Left lung (tissue), 4 donors: ENCODE measurements at regions not wholly inside any gene's neighbourhood (a gene's known extent, or its start where the extent isn't known, plus 50 kb on each side); places are given as distances from the start of the nearest gene placed in this dataset.
"Not testable (repeated sequence)": the region's sequence is repeated elsewhere in the genome, so short reads cannot be mapped to it uniquely, and the experiment has no call there.

Experiments used
- ATAC-seq: fragments of 200-7000 bp; cut with Tn5 transposase; one replicate; pipeline ENCODE4 v1.9.1; 2020; ENCODE audit warnings: moderate library complexity
- DNase-seq, 4 donors: peaks; one replicate each; pipeline ENCODE4 v3.0.0-alpha.2; 2013 to 2020
- H3K27ac ChIP-seq, 2 donors: fragments of 200-600 bp; sonication (generic) in 1 of 2; one replicate each; pipeline versions ENCODE4 v1.5.0 to v1.8.0; 2020 to 2021
- H3K27me3 ChIP-seq, 2 donors: fragments of 200-600 bp; sonication (generic) in 1 of 2; one replicate each; pipeline versions ENCODE4 v1.5.0 to v1.8.0; 2020 to 2021
- H3K36me3 ChIP-seq, 2 donors: fragments of 200-600 bp; sonication (generic) in 1 of 2; one replicate each; pipeline versions ENCODE4 v1.5.0 to v1.8.0; 2020 to 2021
- H3K4me1 ChIP-seq, 2 donors: fragments of 200-600 bp; one replicate each; pipeline ENCODE4 v1.8.0; 2021
- H3K4me3 ChIP-seq, 2 donors: fragments of 200-600 bp; sonication (generic) in 1 of 2; one replicate each; pipeline versions ENCODE4 v1.5.0 to v1.8.0; 2020 to 2021; ENCODE audit warnings: mild to moderate bottlenecking in 1 of 2
- H3K9me3 ChIP-seq, 2 donors: fragments of 200-600 bp; sonication (generic) in 1 of 2; one replicate each; pipeline versions ENCODE4 v1.5.0 to v1.8.0; 2020 to 2021
- CTCF ChIP-seq, 2 donors: fragments of 200-600 bp; sonication (generic) in 1 of 2; IDR thresholded peaks; one replicate each; pipeline versions ENCODE4 v1.5.0 to v1.8.0; 2021; ENCODE audit warnings: antibody characterized with exemption in 2 of 2
- intact Hi-C, 2 donors: fragments of 100-400 bp; cut with DNase I; formaldehyde crosslinking; loops; one replicate each; pipeline versions ENCODE4 v1.11.2 to v1.14.2; 2022
- donor health status: DM: no; HTN: yes; CAD: no.
- donor health status: DM: no; HTN: no; CAD: no.

DNA sequence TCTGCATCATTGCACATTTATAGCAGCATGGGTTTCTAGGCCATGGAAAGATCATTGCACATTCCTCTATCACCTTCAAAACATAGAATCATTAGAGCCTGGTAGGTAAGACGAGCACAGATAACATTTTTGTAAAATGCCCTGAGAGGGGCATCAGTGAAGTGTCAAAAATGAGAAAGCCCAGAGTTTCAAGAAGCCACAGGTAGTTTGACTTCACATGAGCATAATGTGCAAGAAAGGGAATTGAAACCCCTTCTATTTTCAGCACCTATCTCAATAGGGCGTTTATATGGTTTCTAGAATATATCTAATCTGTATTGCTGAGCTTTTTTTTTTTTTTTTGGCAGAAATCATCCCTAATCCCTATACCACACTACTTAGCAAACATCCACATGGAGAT is 2441.7 kb downstream of the ARAP2 start:
- intact Hi-C loops, result no loop called here
- no peaks in the 10 kb centered on the region for H3K36me3 ChIP-seq
- ATAC-seq, result no peak
- H3K27ac ChIP-seq, result no peak overlapping the region
- TF ChIP-seq CTCF (IDR thresholded peaks at IDR 0.05), result no peak
- DNase-seq, result no peak
- H3K27me3 ChIP-seq, result no peaks in the 10 kb centered on the region
- no peaks in the 10 kb centered on the region for H3K9me3 ChIP-seq
- no peak overlapping the region for H3K4me3 ChIP-seq
- no peaks in the 10 kb centered on the region for H3K4me1 ChIP-seq

DNA sequence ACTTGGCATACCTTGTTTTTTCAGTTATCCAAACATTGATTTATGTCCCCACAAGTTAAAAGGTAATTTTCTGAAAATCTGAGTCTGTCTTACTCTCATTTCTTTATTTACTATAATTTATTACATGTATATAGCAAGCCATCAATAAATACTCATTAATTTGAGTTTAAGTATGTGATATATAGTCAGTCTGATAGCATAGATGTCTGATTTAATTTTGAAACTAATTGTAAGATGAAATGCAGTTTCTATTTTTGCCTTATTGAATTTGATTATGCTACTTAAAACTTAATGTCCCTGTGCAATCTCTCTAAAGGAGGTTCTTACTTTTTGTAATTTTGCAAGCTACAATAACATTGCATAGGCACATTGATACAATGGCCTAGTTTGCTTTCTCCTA is 2418.6 kb downstream of the ARAP2 start:
- TF ChIP-seq CTCF (IDR thresholded peaks at IDR 0.05), result no peak
- H3K9me3 ChIP-seq, result no peaks in the 10 kb centered on the region
- DNase-seq (no peak), ATAC-seq (no peak)
- intact Hi-C loops, result no loop called here
- no peaks in the 10 kb centered on the region for H3K36me3 ChIP-seq
- H3K4me3 ChIP-seq, result no peak overlapping the region
- H3K27me3 ChIP-seq, result no peaks in the 10 kb centered on the region
- H3K4me1 ChIP-seq, result no peaks in the 10 kb centered on the region
- H3K27ac ChIP-seq, result no peak overlapping the region

DNA sequence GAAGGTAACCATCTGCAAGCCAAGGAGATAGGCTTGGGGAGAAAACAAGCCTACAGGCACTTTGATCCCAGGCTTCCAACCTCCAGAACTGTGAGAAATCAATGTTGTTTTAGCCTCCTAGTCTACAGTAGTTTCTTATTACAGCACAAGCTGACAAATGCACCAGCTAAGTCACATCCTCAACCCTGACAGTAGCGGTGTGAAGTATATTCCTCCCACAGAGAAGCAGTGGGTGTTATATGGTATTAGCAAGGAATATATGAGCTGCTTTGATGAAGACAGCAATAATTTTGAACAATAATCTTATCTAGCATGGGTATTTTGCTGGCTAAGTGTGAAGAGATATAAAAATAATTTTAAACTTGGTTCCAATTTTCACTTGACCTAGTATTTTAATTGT is 2415.0 kb downstream of the ARAP2 start:
- intact Hi-C loops, H3K36me3 ChIP-seq, H3K4me3 ChIP-seq, DNase-seq, H3K4me1 ChIP-seq, H3K27ac ChIP-seq, H3K27me3 ChIP-seq, H3K9me3 ChIP-seq, ATAC-seq: not testable (repeated sequence)

DNA sequence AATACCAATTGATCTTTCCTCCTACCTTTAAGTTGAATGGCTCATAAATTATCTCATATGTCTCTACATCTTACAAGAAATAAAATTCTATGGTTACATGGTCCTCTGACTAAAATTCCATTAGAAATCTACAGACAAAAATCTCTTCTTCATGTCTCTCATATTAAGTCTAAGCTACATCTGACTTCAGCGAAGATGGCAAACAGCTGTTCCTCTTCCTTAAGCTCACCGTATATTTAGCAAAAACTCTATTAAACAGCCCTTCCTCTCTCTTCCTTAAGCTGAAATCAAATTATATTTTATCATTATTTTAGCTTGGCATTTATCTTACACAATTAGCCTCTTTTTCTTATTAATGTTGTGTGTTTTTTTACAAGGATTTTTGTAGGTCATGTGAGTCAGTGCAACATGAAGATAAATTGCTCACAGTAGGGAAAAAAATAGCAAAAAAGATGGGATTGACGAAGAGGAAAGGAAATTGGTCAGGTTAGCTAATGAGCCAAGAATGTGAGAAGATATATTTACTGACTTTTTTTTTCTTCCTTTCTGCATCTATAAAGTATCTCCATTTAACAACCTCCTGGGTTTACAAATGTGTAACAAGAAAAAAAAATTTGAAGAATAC is 2412.8 kb downstream of the ARAP2 start:
- Histone ChIP-seq H3K4me1 (no peaks in the 10 kb centered on the region), H3K36me3 (no peaks in the 10 kb centered on the region), H3K9me3 (no peaks in the 10 kb centered on the region), H3K27ac (no peak overlapping the region), H3K4me3 (no peak overlapping the region), H3K27me3 (no peaks in the 10 kb centered on the region)
- DNase-seq (peak in 1 of 4 donors; percentile 3), ATAC-seq (no peak)
- TF ChIP-seq CTCF (IDR thresholded peaks at IDR 0.05), result no peak
- intact Hi-C loops, result no loop called here

DNA sequence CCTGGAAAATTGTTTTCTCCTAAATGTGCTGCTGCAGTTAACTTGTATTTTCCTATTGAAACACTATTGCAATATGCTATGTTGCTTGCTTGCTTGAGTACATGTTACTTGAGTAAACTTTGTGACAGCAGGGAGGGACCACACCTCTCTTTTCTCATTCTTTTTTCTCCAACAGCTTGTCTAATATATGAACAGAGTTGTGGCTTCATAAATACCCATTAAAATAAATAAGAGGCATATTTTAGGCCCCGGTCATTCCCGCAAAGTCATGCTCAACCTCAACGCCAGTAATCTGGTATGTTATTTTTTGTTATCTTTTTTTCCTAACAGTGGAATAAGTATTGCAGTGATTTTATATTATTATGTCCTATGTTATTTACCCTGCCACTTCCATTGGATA is 2408.6 kb downstream of the ARAP2 start:
- H3K36me3 ChIP-seq, H3K4me3 ChIP-seq, H3K4me1 ChIP-seq, H3K27ac ChIP-seq, ATAC-seq, intact Hi-C loops, DNase-seq, H3K27me3 ChIP-seq, H3K9me3 ChIP-seq: not testable (repeated sequence)

DNA sequence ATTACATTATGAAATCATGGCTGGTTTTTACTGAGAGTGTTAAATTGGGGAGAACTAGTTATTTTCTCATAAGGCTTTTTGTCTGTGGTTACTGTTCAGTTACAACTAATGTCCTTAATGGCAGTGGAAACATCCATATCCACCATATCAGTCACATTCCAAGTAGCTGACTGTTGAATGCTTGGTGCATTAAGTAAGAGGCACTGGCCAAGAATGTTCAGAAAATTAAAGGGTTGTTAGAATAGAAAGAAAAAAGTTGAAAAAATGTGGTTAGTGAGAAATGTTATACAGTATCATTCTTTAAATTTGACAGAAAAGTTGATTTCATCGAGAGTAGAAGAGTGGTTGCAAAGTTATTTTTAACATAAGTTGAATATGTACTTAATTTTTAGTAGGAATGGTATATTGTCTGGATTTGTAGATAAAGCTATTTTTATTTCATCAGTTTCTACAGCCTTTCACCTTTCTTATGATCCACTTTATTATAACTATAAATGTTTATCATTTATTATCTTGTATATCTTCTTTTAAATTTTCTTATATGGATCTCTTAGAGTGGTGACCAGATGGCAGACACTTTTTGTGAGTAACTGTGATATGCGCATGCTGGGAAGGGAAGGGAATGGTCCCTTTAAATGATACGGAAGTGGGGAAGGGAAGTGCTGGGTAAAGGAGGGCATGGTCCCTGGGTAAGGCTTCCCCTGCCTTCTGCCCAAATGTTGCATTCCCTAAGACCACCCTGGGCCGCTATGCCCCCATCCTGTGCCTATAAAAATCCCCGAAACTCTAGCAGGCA is 2407.1 kb downstream of the ARAP2 start:
- no peaks in the 10 kb centered on the region for H3K36me3 ChIP-seq
- H3K27ac ChIP-seq, result no peak overlapping the region
- no peak for TF ChIP-seq CTCF (IDR thresholded peaks at IDR 0.05)
- ATAC-seq (no peak), DNase-seq (no peak)
- H3K4me1 ChIP-seq, result no peaks in the 10 kb centered on the region
- intact Hi-C loops, result no loop called here
- no peak overlapping the region for H3K4me3 ChIP-seq
- H3K9me3 ChIP-seq, result peaks cover 0 to 3% of the 10 kb centered on the region in 2 donors
- no peaks in the 10 kb centered on the region for H3K27me3 ChIP-seq
